HepG2 (cell line): ENCODE measurements at regions not wholly inside any gene's neighbourhood (a gene's known extent, or its start where the extent isn't known, plus 50 kb on each side); places are given as distances from the start of the nearest gene placed in this dataset.
A peak's percentile ranks its signal among the peaks of the same experiment; 100 is the strongest.

Source experiments
- ATRX ChIP-seq: sonication (generic); formaldehyde crosslinking; IDR thresholded peaks from 2 replicates; pipeline ENCODE4 v1.4.0; 2020; ENCODE audit warnings: missing genetic modification reagents, borderline replicate concordance
- BCL6 ChIP-seq: IDR thresholded peaks from 2 replicates; pipeline ENCODE4 v1.6.1; 2016; ENCODE audit warnings: missing genetic modification reagents, missing compliant biosample characterization
- CCDC6 ChIP-seq: sonication (generic); formaldehyde crosslinking; IDR thresholded peaks from 2 replicates; pipeline ENCODE4 v1.8.1; 2022; ENCODE audit warnings: mild to moderate bottlenecking, missing genetic modification reagents, moderate library complexity
- IKZF4 ChIP-seq: sonication (generic); formaldehyde crosslinking; IDR thresholded peaks from 2 replicates; pipeline ENCODE4 v1.5.1; 2020; ENCODE audit warnings: borderline replicate concordance, mild to moderate bottlenecking, low read depth, missing genetic modification reagents; ENCODE audit errors: not compliant biosample characterization
- KAT8 ChIP-seq: IDR thresholded peaks from 2 replicates; pipeline ENCODE4 v1.6.1; 2016; ENCODE audit warnings: missing genetic modification reagents, missing compliant biosample characterization
- MAFF ChIP-seq: IDR thresholded peaks from 2 replicates; pipeline ENCODE4 v1.6.1; 2011; ENCODE audit warnings: low read depth, low read length, improper control_type of control experiment
- SOX13 ChIP-seq, 3 experiments: fragments of 450-650 bp in 1 of 3; sonication (generic) in 1 of 3; formaldehyde crosslinking in 1 of 3; IDR thresholded peaks in 2 of 3; conservative IDR thresholded peaks in 1 of 3; 2 replicates each; pipeline versions ENCODE4 v1.5.0 to v1.6.1; 2016 to 2020; ENCODE audit warnings: antibody characterized with exemption in 1 of 3, mild to moderate bottlenecking in 1 of 3, missing compliant biosample characterization in 1 of 3, missing genetic modification reagents in 1 of 3, moderate library complexity in 1 of 3
- WIZ ChIP-seq: sonication (generic); formaldehyde crosslinking; IDR thresholded peaks from 2 replicates; pipeline ENCODE4 v1.5.1; 2020; ENCODE audit warnings: mild to moderate bottlenecking, missing genetic modification reagents
- XBP1 ChIP-seq: sonication (generic); formaldehyde crosslinking; IDR thresholded peaks from 2 replicates; pipeline ENCODE4 v1.5.0; 2020; ENCODE audit warnings: missing genetic modification reagents
- ZNF12 ChIP-seq: sonication (generic); formaldehyde crosslinking; IDR thresholded peaks from 2 replicates; pipeline ENCODE4 v1.5.0; 2020; ENCODE audit warnings: missing genetic modification reagents
- ZNF329 ChIP-seq: sonication (generic); formaldehyde crosslinking; IDR thresholded peaks from 2 replicates; pipeline ENCODE4 v1.9.0; 2021; ENCODE audit warnings: low read depth, mild to moderate bottlenecking, missing genetic modification reagents
- ZNF331 ChIP-seq: sonication (generic); formaldehyde crosslinking; IDR thresholded peaks from 2 replicates; pipeline ENCODE4 v1.4.0; 2020; ENCODE audit warnings: missing genetic modification reagents
- ZNF362 ChIP-seq: sonication (generic); formaldehyde crosslinking; IDR thresholded peaks from 2 replicates; pipeline ENCODE4 v1.4.0; 2020; ENCODE audit warnings: missing genetic modification reagents, mild to moderate bottlenecking, borderline replicate concordance
- ZNF44 ChIP-seq: sonication (generic); formaldehyde crosslinking; IDR thresholded peaks from 2 replicates; pipeline ENCODE4 v1.5.1; 2020; ENCODE audit warnings: mild to moderate bottlenecking, missing genetic modification reagents
- ZNF446 ChIP-seq: sonication (generic); formaldehyde crosslinking; IDR thresholded peaks from 2 replicates; pipeline ENCODE4 v1.5.0; 2020; ENCODE audit warnings: mild to moderate bottlenecking, missing genetic modification reagents
- ZNF569 ChIP-seq: sonication (generic); formaldehyde crosslinking; IDR thresholded peaks from 2 replicates; pipeline ENCODE4 v1.5.0; 2020; ENCODE audit warnings: mild to moderate bottlenecking, missing genetic modification reagents, moderate library complexity, borderline replicate concordance

GRCh38 chr10:58963723-58964124 lies 212.7 kb upstream of the PHYHIPL start (continued):
- no peak for TF ChIP-seq SOX13 (IDR thresholded peaks at IDR 0.05)
- TF ChIP-seq SOX13 (CRISPR knock-in tag; conservative IDR thresholded peaks at IDR 0.05 in 1 of 2, IDR thresholded peaks at IDR 0.05 in 1 of 2), result peak in 1 of 2 experiments; percentile 51; a peak in 2 of 4 replicates
- no peak for TF ChIP-seq IKZF4 (CRISPR knock-in tag)
- no peak for TF ChIP-seq ATRX
- TF ChIP-seq ZNF446, result no peak
- no peak for TF ChIP-seq ZNF331 (CRISPR knock-in tag)
- 0 out of 2 replicates have a peak, but pooled peaks have one; percentile 60 for TF ChIP-seq ZNF44 (CRISPR knock-in tag)
- no peak for TF ChIP-seq ZNF329 (CRISPR knock-in tag)
- 0 out of 2 replicates have a peak, but pooled peaks have one; percentile 23 for TF ChIP-seq BCL6 (CRISPR knock-in tag)
- TF ChIP-seq ZNF12, result no peak
- peak; percentile 11; the same call in 1 of the 2 replicates for TF ChIP-seq KAT8 (CRISPR knock-in tag)
- 0 out of 2 replicates have a peak, but pooled peaks have one; percentile 5 for TF ChIP-seq MAFF
- no peak for TF ChIP-seq XBP1 (CRISPR knock-in tag)
- TF ChIP-seq CCDC6 (CRISPR knock-in tag), result no peak
- TF ChIP-seq WIZ (CRISPR knock-in tag), result no peak
- no peak for TF ChIP-seq ZNF569 (CRISPR knock-in tag)
- no peak; the same call in 1 of the 2 replicates for TF ChIP-seq ZNF362
